ENCODE measurements at regions not wholly inside any gene's neighbourhood (a gene's known extent, or its start where the extent isn't known, plus 50 kb on each side); places are given as distances from the start of the nearest gene placed in this dataset.

DNA sequence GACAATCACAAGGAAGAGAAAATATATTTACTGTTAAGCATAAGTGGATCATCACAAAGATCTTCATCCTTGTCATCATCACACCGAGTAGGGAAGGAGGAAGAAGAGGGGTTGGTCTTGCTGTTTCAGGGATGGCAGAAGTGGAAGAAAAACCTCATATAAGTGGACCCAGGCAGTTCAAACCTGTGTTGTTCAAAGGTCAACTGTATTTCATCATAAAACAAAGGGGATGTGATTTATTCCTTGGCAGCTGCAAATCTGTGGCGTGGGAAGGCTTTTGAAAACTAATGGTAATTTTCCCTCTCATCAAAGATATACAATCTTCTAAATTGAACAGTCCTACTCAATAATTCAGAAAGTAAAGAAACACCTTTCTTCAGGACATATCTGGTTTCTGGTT lies 129.9 kb upstream of the ABI3BP start:
- Histone ChIP-seq H3K79me2 (ENCODE audit: control insufficient read depth, insufficient read depth, low read length) (no peaks in the 10 kb centered on the region), H3K4me2 (ENCODE audit: insufficient read depth, low read length) (no peak overlapping the region), H4K20me1 (replicated peaks; ENCODE audit: control insufficient read depth, extremely low read depth, insufficient read depth, low read length) (no peaks in the 10 kb centered on the region), H3K4me1 (ENCODE audit: control insufficient read depth, extremely low read depth, insufficient read depth, low read length) (peaks cover under 1% of the 10 kb centered on the region), H3K4me3 (replicated peaks in 1 of 3; ENCODE audit: insufficient read depth in 1 of 3, low read depth in 1 of 3, low read length in 3 of 3) (no peak overlapping the region), H3K9me3 (replicated peaks; ENCODE audit: control insufficient read depth, insufficient read depth, low read length) (no peaks in the 10 kb centered on the region), H3K27ac (ENCODE audit: insufficient read depth, low read depth, low read length) (no peak overlapping the region), H2AFZ (ENCODE audit: low read depth, low read length) (no peak overlapping the region), H3K9ac (replicated peaks; ENCODE audit: extremely low read depth, insufficient read depth, low read length) (no peak overlapping the region), H3K9me1 (replicated peaks; ENCODE audit: control insufficient read depth, extremely low read depth, insufficient read depth, low read length) (no peaks in the 10 kb centered on the region), H3K27me3 (ENCODE audit: control insufficient read depth in 2 of 2, insufficient read depth in 2 of 2, low read length in 2 of 2) (no peaks in the 10 kb centered on the region), H3K36me3 (ENCODE audit: control insufficient read depth in 2 of 2, extremely low read depth in 1 of 2, insufficient read depth in 2 of 2, low read length in 2 of 2) (no peaks in the 10 kb centered on the region)
- CTCF ChIA-PET = no interaction called here
- no peak for TF ChIP-seq EZH2 (IDR thresholded peaks at IDR 0.05; ENCODE audit: borderline replicate concordance, low read depth, low read length, severe bottlenecking)
- TF ChIP-seq, protein P1, sequence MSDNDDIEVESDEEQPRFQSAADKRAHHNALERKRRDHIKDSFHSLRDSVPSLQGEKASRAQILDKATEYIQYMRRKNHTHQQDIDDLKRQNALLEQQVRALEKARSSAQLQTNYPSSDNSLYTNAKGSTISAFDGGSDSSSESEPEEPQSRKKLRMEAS (IDR thresholded peaks at IDR 0.05; ENCODE audit: insufficient read depth, insufficient read length) = no peak
- TF ChIP-seq GATA2 (IDR thresholded peaks at IDR 0.05; ENCODE audit: insufficient read depth, insufficient read length, low read depth, low read length) = no peak
- TF ChIP-seq FOS (IDR thresholded peaks at IDR 0.05; ENCODE audit: borderline replicate concordance, insufficient read depth, low read length) = no peak
- TF ChIP-seq POLR2A (IDR thresholded peaks at IDR 0.05; ENCODE audit: low read depth, low read length) = no peak
- TF ChIP-seq POLR2AphosphoS5 (IDR thresholded peaks at IDR 0.05; ENCODE audit: insufficient read depth, low read depth, low read length) = no peak
- TF ChIP-seq, protein P2, sequence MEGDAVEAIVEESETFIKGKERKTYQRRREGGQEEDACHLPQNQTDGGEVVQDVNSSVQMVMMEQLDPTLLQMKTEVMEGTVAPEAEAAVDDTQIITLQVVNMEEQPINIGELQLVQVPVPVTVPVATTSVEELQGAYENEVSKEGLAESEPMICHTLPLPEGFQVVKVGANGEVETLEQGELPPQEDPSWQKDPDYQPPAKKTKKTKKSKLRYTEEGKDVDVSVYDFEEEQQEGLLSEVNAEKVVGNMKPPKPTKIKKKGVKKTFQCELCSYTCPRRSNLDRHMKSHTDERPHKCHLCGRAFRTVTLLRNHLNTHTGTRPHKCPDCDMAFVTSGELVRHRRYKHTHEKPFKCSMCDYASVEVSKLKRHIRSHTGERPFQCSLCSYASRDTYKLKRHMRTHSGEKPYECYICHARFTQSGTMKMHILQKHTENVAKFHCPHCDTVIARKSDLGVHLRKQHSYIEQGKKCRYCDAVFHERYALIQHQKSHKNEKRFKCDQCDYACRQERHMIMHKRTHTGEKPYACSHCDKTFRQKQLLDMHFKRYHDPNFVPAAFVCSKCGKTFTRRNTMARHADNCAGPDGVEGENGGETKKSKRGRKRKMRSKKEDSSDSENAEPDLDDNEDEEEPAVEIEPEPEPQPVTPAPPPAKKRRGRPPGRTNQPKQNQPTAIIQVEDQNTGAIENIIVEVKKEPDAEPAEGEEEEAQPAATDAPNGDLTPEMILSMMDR (IDR thresholded peaks at IDR 0.05; ENCODE audit: extremely low read depth in 1 of 2, insufficient read depth in 1 of 2, low read depth in 1 of 2, low read length in 2 of 2) = no peak
- TF ChIP-seq JUN (IDR thresholded peaks at IDR 0.05; ENCODE audit: borderline replicate concordance, insufficient read depth, insufficient read length, low read depth) = no peak
- no peak for TF ChIP-seq MYC (IDR thresholded peaks at IDR 0.05; ENCODE audit: low read depth, low read length)
- dilution Hi-C loops (cut with MboI; ENCODE audit: extremely low pct_ligation_motif_present, low sequenced_read_pairs) = no loop called here
- intact Hi-C loops (cut with micrococcal nuclease) = no loop called here
- POLR2A ChIA-PET = no interaction called here
- DNase-seq (ENCODE audit: low read depth, low spot score) (no peak), FAIRE-seq (no peak)
- BruUV-seq (replicated peaks) = no TSS peak
